Calu3 (cell line): ENCODE measurements at regions not wholly inside any gene's neighbourhood (a gene's known extent, or its start where the extent isn't known, plus 50 kb on each side); places are given as distances from the start of the nearest gene placed in this dataset.

ENCODE experiments used
- BruUV-seq: library from RNA; stranded (reverse); fragments of 400-500 nt; replicated peaks from 2 replicates; lab custom pipeline; 2021; lab: Mats Ljungman, UMichigan
- CTCF ChIA-PET: fragments of 300-600 bp; sonication (Branson Sonifier 250); formaldehyde crosslinking; loops from one replicate; lab custom pipeline; 2022; ENCODE audit warnings: antibody characterized with exemption; lab: Charles Lee
- DNase-seq: peaks from one replicate; pipeline ENCODE4 v3.0.0; 2022
- H3K27ac Mint-ChIP-seq: one replicate; pipeline ENCODE4 v1.8.0; 2022; ENCODE audit warnings: mixed read lengths; ENCODE audit not compliant: unreplicated experiment
- H3K27me3 Mint-ChIP-seq: one replicate; pipeline ENCODE4 v1.8.0; 2022; ENCODE audit warnings: mixed read lengths; ENCODE audit not compliant: unreplicated experiment
- H3K36me3 Mint-ChIP-seq: one replicate; pipeline ENCODE4 v1.8.0; 2022; ENCODE audit warnings: mild to moderate bottlenecking, moderate library complexity, mixed read lengths; ENCODE audit not compliant: insufficient read depth, unreplicated experiment
- H3K4me1 Mint-ChIP-seq: one replicate; pipeline ENCODE4 v1.8.0; 2022; ENCODE audit warnings: mild to moderate bottlenecking, low read depth, mixed read lengths; ENCODE audit not compliant: unreplicated experiment
- H3K4me3 Mint-ChIP-seq: one replicate; pipeline ENCODE4 v1.8.0; 2022; ENCODE audit warnings: mild to moderate bottlenecking, low read depth, moderate library complexity, mixed read lengths; ENCODE audit not compliant: unreplicated experiment
- H3K9me3 Mint-ChIP-seq: one replicate; pipeline ENCODE4 v1.8.0; 2022; ENCODE audit warnings: low read depth, mixed read lengths; ENCODE audit not compliant: unreplicated experiment
- CTCF ChIP-seq: fragments of 200-600 bp; IDR thresholded peaks from one replicate; pipeline ENCODE4 v1.8.0; 2022; ENCODE audit warnings: antibody characterized with exemption; ENCODE audit not compliant: unreplicated experiment
- intact Hi-C: fragments of 100-400 bp; cut with micrococcal nuclease; formaldehyde crosslinking; loops from one replicate; pipeline ENCODE4 v1.10.0; 2022; ENCODE audit not compliant: unreplicated experiment

GRCh38 chr18:30698571-30698970 is 344.0 kb downstream of the DSC3 start:
- H3K4me3 Mint-ChIP-seq, result no peak overlapping the region
- CTCF ChIA-PET, result no interaction called here
- H3K27ac Mint-ChIP-seq, result no peak overlapping the region
- H3K4me1 Mint-ChIP-seq, result no peaks in the 10 kb centered on the region
- DNase-seq, result no peak
- H3K9me3 Mint-ChIP-seq, result no peaks in the 10 kb centered on the region
- BruUV-seq, result no TSS peak
- intact Hi-C loops, result no loop called here
- no peaks in the 10 kb centered on the region for H3K36me3 Mint-ChIP-seq
- no peaks in the 10 kb centered on the region for H3K27me3 Mint-ChIP-seq
- TF ChIP-seq CTCF, result no peak

- intact Hi-C loops, result no loop called here
- CTCF ChIA-PET, result no interaction called here
Measured at GRCh38 chr18:30696201-30696600, 346.3 kb downstream of the DSC3 start.

GRCh38 chr18:30694773-30695172 is 347.8 kb downstream of the DSC3 start:
- no peaks in the 10 kb centered on the region for H3K4me1 Mint-ChIP-seq
- H3K27me3 Mint-ChIP-seq, result no peaks in the 10 kb centered on the region
- H3K27ac Mint-ChIP-seq, result no peak overlapping the region
- TF ChIP-seq CTCF, result no peak
- no peak overlapping the region for H3K4me3 Mint-ChIP-seq
- no peak for DNase-seq
- H3K9me3 Mint-ChIP-seq, result no peaks in the 10 kb centered on the region
- CTCF ChIA-PET, result no interaction called here
- intact Hi-C loops, result no loop called here
- BruUV-seq, result no TSS peak
- H3K36me3 Mint-ChIP-seq, result no peaks in the 10 kb centered on the region

More at GRCh38 chr18:30696201-30696600, 346.3 kb downstream of the DSC3 start:
- H3K4me3 Mint-ChIP-seq, result no peak overlapping the region
- BruUV-seq, result no TSS peak
- TF ChIP-seq CTCF, result no peak
- no peaks in the 10 kb centered on the region for H3K9me3 Mint-ChIP-seq
- no peaks in the 10 kb centered on the region for H3K4me1 Mint-ChIP-seq
- no peaks in the 10 kb centered on the region for H3K36me3 Mint-ChIP-seq
- no peak overlapping the region for H3K27ac Mint-ChIP-seq
- H3K27me3 Mint-ChIP-seq, result no peaks in the 10 kb centered on the region
- DNase-seq, result no peak

- Mint-ChIP-seq H3K4me1 (no peaks in the 10 kb centered on the region), H3K27me3 (no peaks in the 10 kb centered on the region), H3K27ac (no peak overlapping the region), H3K4me3 (no peak overlapping the region), H3K36me3 (no peaks in the 10 kb centered on the region), H3K9me3 (no peaks in the 10 kb centered on the region)
- no peak for TF ChIP-seq CTCF
- CTCF ChIA-PET, result no interaction called here
- DNase-seq, result no peak
- BruUV-seq, result no TSS peak
- intact Hi-C loops, result no loop called here
Measured at GRCh38 chr18:30689216-30689615, 353.3 kb downstream of the DSC3 start.
